HG03064 (cell line): ENCODE measurements at regions not wholly inside any gene's neighbourhood (a gene's known extent, or its start where the extent isn't known, plus 50 kb on each side); places are given as distances from the start of the nearest gene placed in this dataset.

Experiments
- ATAC-seq: cut with Tn5 transposase; IDR thresholded peaks from one replicate; pipeline ENCODE4 v1.9.1; 2021; ENCODE audit warnings: low read depth; ENCODE audit not compliant: unreplicated experiment

DNA sequence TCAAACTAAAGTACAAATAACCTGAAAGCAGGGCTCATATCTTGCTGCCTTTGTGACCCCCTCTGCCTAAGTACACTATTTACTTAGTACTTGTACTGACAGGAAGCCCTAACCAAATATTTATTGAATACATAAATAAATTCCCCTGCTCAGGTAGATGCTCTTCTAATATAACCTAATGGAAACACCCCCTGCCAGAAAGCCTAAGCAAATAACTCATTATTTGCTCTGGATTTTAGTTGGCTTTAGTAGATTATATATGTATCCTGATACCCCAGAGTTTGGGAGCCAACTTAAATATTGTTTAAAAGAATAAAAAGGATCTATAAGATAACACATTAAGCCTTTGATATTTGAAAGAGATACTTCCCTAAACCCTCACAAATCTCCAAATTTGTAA lies 318.2 kb downstream of the PPP1R2C start:
- ATAC-seq: no peak

DNA sequence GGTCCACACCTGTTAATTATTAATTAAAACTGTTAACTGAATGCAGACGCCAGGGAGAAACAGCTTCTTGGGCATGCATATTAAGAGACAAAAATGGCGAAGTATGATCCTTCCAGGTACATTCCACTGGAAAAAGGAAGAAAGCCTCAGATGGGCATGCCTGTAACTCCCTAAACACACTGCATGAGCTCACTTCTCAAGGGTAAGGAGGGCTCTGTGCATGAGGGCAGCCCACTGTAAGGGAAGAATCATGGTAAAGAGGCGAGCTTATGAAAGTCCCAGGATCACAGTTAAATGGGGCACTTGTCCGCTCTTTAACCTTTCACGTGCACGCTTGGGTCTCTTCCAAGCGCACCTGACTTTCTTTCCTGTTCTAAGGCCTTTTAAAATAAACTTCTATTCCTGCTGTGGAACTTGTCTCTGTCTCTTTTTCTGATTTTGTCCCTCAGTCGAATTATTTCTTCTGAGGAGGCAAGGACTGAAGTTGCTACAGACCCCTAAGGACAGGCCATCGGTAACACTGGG lies 321.7 kb downstream of the PPP1R2C start:
- no peak for ATAC-seq

DNA sequence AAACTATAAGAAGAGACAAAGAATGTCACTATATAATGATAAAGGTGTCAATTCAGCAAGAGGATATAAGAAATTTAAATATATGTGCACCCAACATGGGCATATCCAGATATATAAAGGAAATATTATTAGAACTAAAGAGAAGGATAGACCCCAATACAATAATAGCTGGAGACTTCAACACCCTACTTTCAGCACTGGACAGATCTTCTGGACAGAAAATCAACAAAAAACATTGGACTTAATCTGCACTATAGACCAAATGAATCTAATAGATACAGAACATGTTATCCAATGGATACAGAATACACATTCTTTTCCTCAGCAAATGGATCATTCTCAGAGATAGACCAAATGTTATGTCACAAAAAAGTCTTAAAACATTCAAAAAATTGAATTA lies 327.7 kb downstream of the PPP1R2C start:
- no peak for ATAC-seq

DNA sequence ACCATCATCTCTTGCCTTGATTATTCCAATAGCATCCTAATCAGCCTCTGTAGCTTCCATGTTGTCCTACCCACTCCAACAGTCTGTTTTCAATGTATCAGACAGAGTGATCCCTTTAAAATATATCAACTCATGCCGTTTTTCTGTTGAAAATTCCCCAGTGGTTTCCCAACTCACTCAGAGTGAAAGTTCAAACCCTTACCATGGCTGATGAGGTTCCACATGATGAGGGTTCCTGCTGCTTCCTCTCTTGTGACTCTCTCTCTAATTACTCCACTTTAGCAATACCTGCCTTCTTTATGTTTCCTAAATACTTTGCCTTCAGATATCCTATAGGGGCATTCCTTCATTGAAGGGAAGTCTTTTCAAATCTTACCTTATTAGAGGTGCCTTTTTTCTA lies 334.7 kb downstream of the PPP1R2C start:
- ATAC-seq: no peak

DNA sequence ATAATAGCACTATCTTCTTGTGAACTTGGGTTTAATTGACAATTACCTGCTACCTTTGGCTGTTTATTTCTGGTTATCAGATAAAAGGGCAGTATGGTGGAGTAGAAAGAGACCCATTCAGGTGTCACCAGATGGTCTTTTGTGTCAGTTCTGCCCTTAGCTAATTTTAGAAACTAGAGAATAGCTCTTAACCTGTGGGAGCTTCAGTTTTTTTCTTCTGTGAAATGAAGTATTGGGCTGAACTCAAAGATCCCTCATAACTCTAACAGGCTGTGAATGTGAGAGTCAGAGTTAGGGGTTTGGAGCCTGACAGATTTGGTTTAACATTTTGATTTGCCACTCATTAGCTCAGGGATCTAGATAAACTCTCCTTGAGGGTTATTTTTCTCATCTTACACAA lies 335.2 kb downstream of the PPP1R2C start:
- ATAC-seq: no peak

DNA sequence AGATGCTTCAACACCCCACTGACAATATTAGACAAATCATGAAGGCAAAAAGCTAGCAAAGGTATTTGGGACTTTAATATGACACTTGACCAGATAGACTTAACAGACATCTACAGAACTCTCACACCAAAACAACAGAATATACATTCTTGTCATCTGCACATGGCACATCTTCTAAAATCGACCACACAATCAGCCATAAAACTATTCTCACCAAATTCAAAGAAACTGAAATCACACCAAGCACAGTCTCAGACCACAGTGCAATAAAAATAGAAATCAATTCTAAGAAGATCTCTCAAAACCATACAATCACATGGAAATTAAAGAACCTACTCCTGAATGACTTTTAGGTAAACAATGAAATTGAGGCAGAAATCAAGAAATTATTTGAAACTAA lies 340.8 kb downstream of the PPP1R2C start:
- no peak for ATAC-seq

DNA sequence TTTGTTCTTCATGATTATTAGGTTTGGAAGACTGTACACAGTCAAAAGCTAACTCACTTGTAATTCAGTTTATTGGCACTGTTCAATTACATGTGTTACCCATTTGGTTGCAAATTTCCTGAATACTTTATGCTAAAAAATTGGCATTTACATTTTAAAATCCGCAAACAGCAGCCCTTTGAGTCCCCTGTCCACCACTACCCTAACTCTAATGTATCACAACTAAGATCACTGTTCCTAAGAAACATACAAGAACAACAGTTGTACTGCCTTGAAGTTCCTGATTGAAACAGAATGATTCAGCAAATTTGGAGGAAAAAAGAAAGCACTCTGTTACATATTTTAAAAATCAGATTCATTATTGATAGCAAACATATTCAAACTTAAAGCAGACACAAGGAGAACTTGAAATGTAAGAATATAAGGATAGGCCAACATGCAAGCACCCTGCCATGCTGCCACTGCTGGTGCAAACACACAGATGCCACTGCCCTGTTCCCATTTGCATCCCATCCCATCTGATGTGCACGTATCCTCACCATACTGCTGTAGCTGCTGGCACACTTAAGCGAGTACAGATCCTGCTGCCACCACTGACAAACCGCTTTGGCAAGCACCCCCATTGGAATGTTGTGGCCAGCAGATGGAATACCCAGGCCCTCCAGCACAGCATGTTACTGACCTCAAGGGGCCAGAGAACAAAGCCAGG lies 343.4 kb downstream of the PPP1R2C start:
- no peak for ATAC-seq

DNA sequence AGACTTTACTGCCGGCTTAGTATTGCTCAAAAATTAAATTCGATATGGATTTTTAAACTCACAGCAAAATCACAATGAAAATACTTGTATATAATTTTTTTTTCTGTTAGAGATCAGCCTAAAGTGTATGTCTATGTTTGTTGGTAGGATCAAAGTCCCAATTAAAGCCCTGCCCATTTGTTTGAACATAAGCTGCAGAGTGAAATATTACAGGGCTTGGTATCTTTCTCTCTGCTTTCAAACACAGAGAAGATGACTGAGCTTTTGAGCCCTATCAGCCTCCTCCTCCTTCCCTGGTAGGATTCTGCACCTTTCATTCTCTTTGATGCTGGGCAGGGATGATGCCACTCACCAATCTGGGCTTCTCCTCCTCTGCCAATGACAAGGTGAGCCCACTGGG lies 345.4 kb downstream of the PPP1R2C start:
- ATAC-seq: no peak

GRCh38 chrX:42422961-42423360 lies 355.0 kb downstream of the PPP1R2C start:
- no peak for ATAC-seq

GRCh38 chrX:42420426-42420825 lies 357.5 kb downstream of the PPP1R2C start:
- ATAC-seq: no peak

DNA sequence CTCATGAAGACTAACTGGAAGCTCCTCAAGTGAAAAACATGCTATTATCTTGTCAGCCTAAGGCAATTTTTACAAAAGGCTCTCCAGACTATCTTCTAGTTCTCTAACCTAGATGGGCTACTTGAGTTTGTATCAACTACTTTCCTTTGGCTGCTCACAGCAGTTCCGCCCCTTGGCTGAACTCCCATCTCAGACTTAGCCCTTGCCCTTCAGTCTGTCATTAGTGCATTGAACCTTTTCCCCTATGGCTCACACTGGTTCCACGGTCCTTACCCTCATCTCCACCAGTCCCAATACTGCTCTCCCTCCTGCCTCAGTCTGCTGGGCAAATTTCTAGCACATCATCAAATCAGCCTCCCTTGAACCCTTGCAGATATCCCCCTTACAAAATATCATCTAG lies 362.3 kb downstream of the PPP1R2C start:
- ATAC-seq: no peak

DNA sequence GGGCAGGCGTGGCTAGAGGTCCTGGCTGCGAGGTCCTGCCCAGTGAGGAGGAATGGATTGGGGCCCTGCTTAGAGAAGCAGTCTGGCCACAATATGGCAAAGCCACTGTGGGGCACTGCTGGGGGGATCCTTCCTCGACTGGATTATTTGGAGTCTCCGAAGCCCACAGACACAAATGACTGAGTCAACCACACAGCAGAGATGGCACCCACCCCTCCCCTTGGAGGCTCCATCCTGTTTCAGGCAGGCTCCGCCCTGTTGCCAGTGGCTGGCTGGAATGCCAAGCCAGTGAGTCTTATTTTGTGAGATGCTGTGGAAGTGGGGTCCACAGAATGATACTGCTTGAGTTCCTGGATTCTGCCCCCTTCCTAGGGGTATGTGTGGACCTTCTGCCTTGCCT lies 363.9 kb downstream of the PPP1R2C start:
- ATAC-seq: no peak

- ATAC-seq: no peak
These were observed 378.3 kb downstream of the PPP1R2C start for GRCh38 chrX:42399632-42400024.

DNA sequence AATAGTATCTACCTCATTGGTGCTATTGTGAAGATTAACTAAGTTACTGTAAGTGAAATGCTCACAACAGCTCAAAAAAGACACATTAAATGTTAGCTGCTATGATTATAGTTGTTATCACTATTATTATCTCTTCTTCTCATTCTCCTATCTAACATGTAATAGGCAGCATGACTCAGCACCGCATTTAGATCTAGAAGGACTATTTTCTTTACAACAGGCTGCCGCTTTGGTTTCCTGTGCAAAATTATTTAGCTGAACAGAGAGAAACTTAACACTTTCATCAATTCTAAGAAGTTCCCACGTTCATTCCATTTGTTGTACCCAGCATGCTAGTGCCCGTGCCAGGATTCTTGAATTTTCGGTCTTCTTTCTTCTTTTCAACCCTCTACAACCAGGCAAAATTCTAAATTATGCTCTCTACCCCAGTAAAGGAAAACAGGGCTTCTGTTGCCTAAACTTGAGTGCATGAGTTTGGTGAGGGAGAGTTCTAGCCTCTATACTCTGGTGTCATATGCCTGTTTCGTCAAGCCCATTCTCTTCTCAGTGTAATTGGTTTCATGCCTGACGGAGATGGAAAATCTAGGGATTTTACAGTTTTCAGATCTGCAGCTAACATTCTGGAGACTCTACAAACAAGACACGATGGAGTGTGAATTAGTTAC lies 378.9 kb downstream of the PPP1R2C start:
- ATAC-seq: no peak

DNA sequence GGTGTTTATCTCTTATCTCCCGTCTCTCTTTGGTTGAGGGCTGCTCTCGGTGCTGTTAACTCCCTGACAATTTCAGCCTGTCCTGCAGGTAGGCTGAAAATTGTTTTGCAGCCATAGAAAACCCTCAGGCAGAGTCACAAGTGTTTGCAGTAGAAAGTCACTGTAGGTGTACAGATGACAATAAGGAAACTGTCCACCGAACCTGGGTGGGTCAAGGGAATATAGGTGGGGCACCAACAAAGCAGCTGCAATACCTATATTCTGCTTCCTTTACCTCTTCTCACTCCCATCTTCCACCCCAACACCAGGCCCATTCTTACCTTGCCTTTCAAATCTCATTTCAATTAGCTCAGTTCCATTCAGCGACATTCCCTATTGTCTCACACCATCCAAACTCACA lies 381.8 kb downstream of the PPP1R2C start:
- no peak for ATAC-seq

DNA sequence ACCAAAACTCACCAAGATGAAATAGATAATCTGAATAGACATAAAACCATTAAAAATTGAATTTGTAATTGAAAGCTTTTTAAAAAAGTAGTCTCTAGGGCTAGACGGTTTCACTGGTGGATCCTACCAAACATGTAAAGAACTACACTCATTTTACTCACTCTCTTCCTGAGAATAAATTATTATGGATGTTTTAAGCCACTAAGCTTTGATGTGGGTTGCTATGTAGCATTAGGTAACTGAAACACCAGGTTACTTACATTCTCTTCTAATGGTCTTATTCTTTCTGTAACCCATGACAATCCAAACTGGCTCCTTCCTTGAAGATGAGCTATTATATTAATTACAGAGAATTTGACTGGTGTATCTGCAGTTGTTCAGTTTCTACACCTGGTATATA lies 385.1 kb downstream of the PPP1R2C start:
- ATAC-seq: no peak

DNA sequence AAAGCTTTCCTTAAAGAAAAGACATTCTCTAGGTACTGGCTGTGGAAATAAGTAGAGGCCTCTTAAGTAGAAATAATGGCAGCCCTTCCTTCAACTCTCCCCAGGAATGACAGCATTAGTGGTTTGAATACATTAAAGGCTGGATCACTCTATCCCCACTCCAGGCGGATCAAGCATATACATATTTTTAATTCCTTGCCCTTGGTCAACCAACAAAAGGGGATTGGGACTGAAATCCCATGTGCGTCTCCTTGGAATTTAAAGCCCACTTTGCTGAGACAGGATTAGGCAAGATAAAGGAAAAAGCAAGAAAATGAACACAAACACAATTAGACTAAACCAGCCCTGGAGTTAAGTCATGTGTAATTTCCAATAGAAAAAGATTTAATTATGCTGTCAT lies 391.3 kb downstream of the PPP1R2C start:
- no peak for ATAC-seq

- no peak for ATAC-seq
These were observed 392.2 kb downstream of the PPP1R2C start for GRCh38 chrX:42385730-42386129.

DNA sequence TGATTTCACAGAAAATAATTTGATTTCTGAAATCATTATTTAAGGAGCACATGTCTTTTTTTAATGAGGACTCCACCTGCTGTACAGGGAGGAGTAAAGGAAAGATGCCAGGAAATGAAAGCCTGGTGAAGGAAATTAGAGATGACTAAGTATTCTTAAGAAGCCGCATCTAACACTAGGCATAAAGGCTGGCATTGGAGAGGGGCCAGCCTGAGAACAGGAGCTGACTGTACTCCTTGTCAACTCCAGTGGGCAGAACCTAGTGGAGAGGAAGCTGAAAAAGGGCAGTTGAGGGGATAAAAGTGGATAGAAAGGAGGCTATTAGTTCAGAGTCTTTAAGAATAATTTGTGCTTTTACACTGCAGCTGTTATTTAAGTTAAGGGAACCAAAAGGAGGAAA lies 393.0 kb downstream of the PPP1R2C start:
- ATAC-seq: no peak

GRCh38 chrX:42378857-42379256 lies 399.1 kb downstream of the PPP1R2C start:
- no peak for ATAC-seq

- no peak for ATAC-seq
These were observed 402.9 kb downstream of the PPP1R2C start for GRCh38 chrX:42375086-42375485.

- no peak for ATAC-seq
These were observed 411.8 kb downstream of the PPP1R2C start for GRCh38 chrX:42366181-42366580.
